Stomach (tissue), 4 donors: ENCODE measurements at regions not wholly inside any gene's neighbourhood (a gene's known extent, or its start where the extent isn't known, plus 50 kb on each side); places are given as distances from the start of the nearest gene placed in this dataset.

Experiments used
- CTCF ChIP-seq, 7 experiments: fragments of 450-650 bp in 4 of 7; fragments of 200-600 bp in 3 of 7; sonication (generic) in 3 of 7; IDR thresholded peaks; one replicate each; pipeline ENCODE4 v1.5.1; 2016 to 2019; ENCODE audit warnings: antibody characterized with exemption in 7 of 7, control low read depth in 2 of 7, mild to moderate bottlenecking in 1 of 7
- EP300 ChIP-seq: sonication (generic); formaldehyde crosslinking; IDR thresholded peaks from one replicate; pipeline ENCODE4 v1.6.1; 2017; ENCODE audit warnings: antibody characterized with exemption
- POLR2A ChIP-seq, 4 donors: fragments of 450-650 bp; IDR thresholded peaks; one replicate each; pipeline ENCODE4 v1.6.1; 2016; ENCODE audit warnings: antibody characterized with exemption in 4 of 4, control low read depth in 2 of 4, mild to moderate bottlenecking in 1 of 4, moderate library complexity in 1 of 4
- POLR2AphosphoS5 ChIP-seq, 3 donors: sonication (generic); formaldehyde crosslinking; IDR thresholded peaks; one replicate each; pipeline ENCODE4 v1.6.1; 2016; ENCODE audit warnings: antibody characterized with exemption in 3 of 3

- TF ChIP-seq CTCF (IDR thresholded peaks at IDR 0.05) (no peak), POLR2A (IDR thresholded peaks at IDR 0.05) (no peak), POLR2AphosphoS5 (IDR thresholded peaks at IDR 0.05) (no peak), EP300 (no peak)
These were observed 169.8 kb upstream of the SPATS2L start for GRCh38 chr2:200136655-200137054.
